Trophoblast cell (in vitro differentiated cells and primary cell): ENCODE measurements at regions not wholly inside any gene's neighbourhood (a gene's known extent, or its start where the extent isn't known, plus 50 kb on each side); places are given as distances from the start of the nearest gene placed in this dataset.

ENCODE experiments used
- DNase-seq, 2 donors: peaks; one replicate each; pipeline ENCODE4 v3.0.0-alpha.2; 2016
- H2AFZ ChIP-seq: 2 replicates; pipeline ENCODE4 v1.6.1; 2013; ENCODE audit warnings: low read length, moderate library complexity, mild to moderate bottlenecking; ENCODE audit not compliant: insufficient read depth, poor library complexity
- H2AK5ac ChIP-seq: 2 replicates; pipeline ENCODE4 v1.6.1; 2013; ENCODE audit warnings: mild to moderate bottlenecking, low read length
- H2BK120ac ChIP-seq: 2 replicates; pipeline ENCODE4 v1.6.1; 2013; ENCODE audit warnings: low read length, mild to moderate bottlenecking, moderate library complexity; ENCODE audit not compliant: insufficient read depth, poor library complexity
- H2BK12ac ChIP-seq: 2 replicates; pipeline ENCODE4 v1.6.1; 2013; ENCODE audit warnings: mild to moderate bottlenecking, low read length, moderate library complexity
- H2BK5ac ChIP-seq: 2 replicates; pipeline ENCODE4 v1.6.1; 2013; ENCODE audit warnings: low read length, low read depth, moderate library complexity, mild to moderate bottlenecking; ENCODE audit not compliant: poor library complexity
- H3K14ac ChIP-seq: 2 replicates; pipeline ENCODE4 v1.6.1; 2013; ENCODE audit warnings: mild to moderate bottlenecking, low read length
- H3K18ac ChIP-seq: 2 replicates; pipeline ENCODE4 v1.6.1; 2013; ENCODE audit warnings: mild to moderate bottlenecking, low read length
- H3K23ac ChIP-seq: 2 replicates; pipeline ENCODE4 v1.6.1; 2013; ENCODE audit warnings: low read length
- H3K27ac ChIP-seq: 2 replicates; pipeline ENCODE4 v1.5.1; 2013; ENCODE audit warnings: low read depth, mild to moderate bottlenecking, inconsistent platforms, low read length, moderate library complexity
- H3K27me3 ChIP-seq: 2 replicates; pipeline ENCODE4 v1.6.1; 2013; ENCODE audit warnings: inconsistent platforms, mild to moderate bottlenecking, low read length, moderate library complexity; ENCODE audit not compliant: insufficient read depth
- H3K36me3 ChIP-seq, 2 experiments: 1 replicate in 1 of 2; 2 replicates in 1 of 2; pipeline ENCODE4 v1.6.1; 2013; ENCODE audit warnings: low read length in 2 of 2, mild to moderate bottlenecking in 2 of 2, moderate library complexity in 1 of 2; ENCODE audit not compliant: insufficient read depth in 2 of 2, control insufficient read depth in 1 of 2
- H3K4ac ChIP-seq: 2 replicates; pipeline ENCODE4 v1.6.1; 2013; ENCODE audit warnings: low read depth, mild to moderate bottlenecking, low read length, moderate library complexity
- H3K4me1 ChIP-seq, 2 experiments: 1 replicate in 1 of 2; 2 replicates in 1 of 2; pipeline ENCODE4 v1.6.1; 2013; ENCODE audit warnings: low read length in 2 of 2, mild to moderate bottlenecking in 2 of 2, moderate library complexity in 1 of 2; ENCODE audit not compliant: insufficient read depth in 2 of 2, control insufficient read depth in 1 of 2
- H3K4me2 ChIP-seq: 2 replicates; pipeline ENCODE4 v1.6.1; 2013; ENCODE audit warnings: inconsistent platforms, mild to moderate bottlenecking, low read length, moderate library complexity
- H3K4me3 ChIP-seq: 2 replicates; pipeline ENCODE4 v1.5.1; 2013; ENCODE audit warnings: mild to moderate bottlenecking, low read depth, low read length, inconsistent platforms
- H3K79me1 ChIP-seq: one replicate; pipeline ENCODE4 v1.6.1; 2013; ENCODE audit warnings: low read length
- H3K79me2 ChIP-seq: 2 replicates; pipeline ENCODE4 v1.6.1; 2013; ENCODE audit warnings: low read length, mild to moderate bottlenecking; ENCODE audit not compliant: control insufficient read depth, insufficient read depth, poor library complexity
- H3K9ac ChIP-seq: 2 replicates; pipeline ENCODE4 v1.6.1; 2013; ENCODE audit warnings: mild to moderate bottlenecking, low read length
- H3K9me3 ChIP-seq: 2 replicates; pipeline ENCODE4 v1.6.1; 2013; ENCODE audit warnings: low read depth, mild to moderate bottlenecking, control low read depth, inconsistent platforms, low read length; ENCODE audit not compliant: insufficient read depth
- H4K12ac ChIP-seq: 2 replicates; pipeline ENCODE4 v1.6.1; 2013; ENCODE audit warnings: low read depth, mild to moderate bottlenecking, low read length, moderate library complexity
- H4K8ac ChIP-seq: 2 replicates; pipeline ENCODE4 v1.6.1; 2013; ENCODE audit warnings: low read depth, mild to moderate bottlenecking, low read length, moderate library complexity
- H4K91ac ChIP-seq: one replicate; pipeline ENCODE4 v1.6.1; 2013; ENCODE audit warnings: low read depth, mild to moderate bottlenecking, low read length, moderate library complexity
- WGBS: extraction: QIAGEN DNeasy Blood & Tissue Kit; methylation state at CpG from one replicate; pipeline ENCODE4 v1.1.7; 2013; ENCODE audit warnings: missing lambda C conversion rate; ENCODE audit not compliant: insufficient read length, insufficient coverage; ENCODE audit errors: extremely low coverage; 5-methylcytosine and 5-hydroxymethylcytosine counted together

- Histone ChIP-seq H3K18ac (no peak overlapping the region), H4K12ac (no peak overlapping the region), H2BK12ac (no peak overlapping the region), H3K27ac (no peak overlapping the region), H3K4ac (no peak overlapping the region), H3K36me3 (no peaks in the 10 kb centered on the region), H4K8ac (no peak overlapping the region), H2BK5ac (no peak overlapping the region), H3K14ac (no peak overlapping the region), H3K79me1 (no peaks in the 10 kb centered on the region), H4K91ac (no peak overlapping the region), H3K27me3 (no peaks in the 10 kb centered on the region), H2AFZ (no peak overlapping the region), H3K4me2 (no peak overlapping the region), H3K23ac (no peak overlapping the region), H3K4me1 (no peaks in the 10 kb centered on the region), H3K4me3 (no peak overlapping the region), H3K9ac (no peak overlapping the region), H3K79me2 (no peaks in the 10 kb centered on the region), H2AK5ac (no peak overlapping the region), H2BK120ac (no peak overlapping the region), H3K9me3 (no peaks in the 10 kb centered on the region)
- WGBS: no CpG with 5 or more reads among the region's 2 CpGs
- no peak for DNase-seq
Observed at GRCh38 chr3:59136081-59136480, 86.3 kb upstream of the CFAP20DC start.

- no peak overlapping the region for H2AFZ ChIP-seq
- no peak overlapping the region for H4K12ac ChIP-seq
- H2BK120ac ChIP-seq: no peak overlapping the region
- no peak for DNase-seq
- no peak overlapping the region for H3K4me3 ChIP-seq
- H3K27me3 ChIP-seq: no peaks in the 10 kb centered on the region
- no peak overlapping the region for H3K23ac ChIP-seq
- no peak overlapping the region for H2BK5ac ChIP-seq
- H3K27ac ChIP-seq: no peak overlapping the region
- H3K9ac ChIP-seq: no peak overlapping the region
- H3K4me1 ChIP-seq: no peaks in the 10 kb centered on the region
- H3K14ac ChIP-seq: no peak overlapping the region
- H3K79me1 ChIP-seq: no peaks in the 10 kb centered on the region
- no peaks in the 10 kb centered on the region for H3K79me2 ChIP-seq
- H3K9me3 ChIP-seq: no peaks in the 10 kb centered on the region
- no peak overlapping the region for H4K8ac ChIP-seq
- no peak overlapping the region for H4K91ac ChIP-seq
- H2AK5ac ChIP-seq: no peak overlapping the region
- no CpG with 5 or more reads among the region's 3 CpGs for WGBS
- no peak overlapping the region for H3K18ac ChIP-seq
- H3K4ac ChIP-seq: no peak overlapping the region
- H3K4me2 ChIP-seq: no peak overlapping the region
- H3K36me3 ChIP-seq: no peaks in the 10 kb centered on the region
- no peak overlapping the region for H2BK12ac ChIP-seq
Observed at GRCh38 chr3:59135096-59135495, 85.3 kb upstream of the CFAP20DC start.

GRCh38 chr3:59133311-59133710, 83.5 kb upstream of the CFAP20DC start:
- H3K14ac ChIP-seq: no peak overlapping the region
- H3K79me2 ChIP-seq: no peaks in the 10 kb centered on the region
- no peaks in the 10 kb centered on the region for H3K79me1 ChIP-seq
- no peak overlapping the region for H2AK5ac ChIP-seq
- H3K27ac ChIP-seq: no peak overlapping the region
- no peaks in the 10 kb centered on the region for H3K9me3 ChIP-seq
- H3K4ac ChIP-seq: no peak overlapping the region
- WGBS: no CpG with 5 or more reads among the region's 4 CpGs
- no peak overlapping the region for H4K12ac ChIP-seq
- no peaks in the 10 kb centered on the region for H3K4me1 ChIP-seq
- H3K27me3 ChIP-seq: no peaks in the 10 kb centered on the region
- H2AFZ ChIP-seq: no peak overlapping the region
- no peak overlapping the region for H4K91ac ChIP-seq
- H3K23ac ChIP-seq: no peak overlapping the region
- H3K36me3 ChIP-seq: no peaks in the 10 kb centered on the region
- no peak overlapping the region for H3K18ac ChIP-seq
- no peak overlapping the region for H2BK120ac ChIP-seq
- no peak for DNase-seq
- H3K9ac ChIP-seq: no peak overlapping the region
- H3K4me2 ChIP-seq: no peak overlapping the region
- no peak overlapping the region for H2BK12ac ChIP-seq
- H3K4me3 ChIP-seq: no peak overlapping the region
- H4K8ac ChIP-seq: no peak overlapping the region
- no peak overlapping the region for H2BK5ac ChIP-seq

- WGBS: no CpG with 5 or more reads among the region's 3 CpGs
- Histone ChIP-seq H3K9me3 (no peaks in the 10 kb centered on the region), H3K27ac (no peak overlapping the region)
Observed at GRCh38 chr3:59131016-59131766, 81.4 kb upstream of the CFAP20DC start.

More at GRCh38 chr3:59131016-59131766, 81.4 kb upstream of the CFAP20DC start:
- Histone ChIP-seq H3K14ac (no peak overlapping the region), H3K4ac (no peak overlapping the region), H4K8ac (no peak overlapping the region), H3K79me1 (no peaks in the 10 kb centered on the region), H2BK5ac (no peak overlapping the region), H3K9ac (no peak overlapping the region), H3K4me3 (no peak overlapping the region), H3K79me2 (no peaks in the 10 kb centered on the region), H3K36me3 (no peaks in the 10 kb centered on the region), H3K27me3 (no peaks in the 10 kb centered on the region), H3K23ac (no peak overlapping the region), H2AFZ (no peak overlapping the region), H3K18ac (no peak overlapping the region), H3K4me1 (no peaks in the 10 kb centered on the region), H2AK5ac (no peak overlapping the region), H2BK120ac (no peak overlapping the region), H4K91ac (no peak overlapping the region), H2BK12ac (no peak overlapping the region), H3K4me2 (no peak overlapping the region), H4K12ac (no peak overlapping the region)
- DNase-seq: no peak
